ENCODE measurements at regions not wholly inside any gene's neighbourhood (a gene's known extent, or its start where the extent isn't known, plus 50 kb on each side); places are given as distances from the start of the nearest gene placed in this dataset.

DNA sequence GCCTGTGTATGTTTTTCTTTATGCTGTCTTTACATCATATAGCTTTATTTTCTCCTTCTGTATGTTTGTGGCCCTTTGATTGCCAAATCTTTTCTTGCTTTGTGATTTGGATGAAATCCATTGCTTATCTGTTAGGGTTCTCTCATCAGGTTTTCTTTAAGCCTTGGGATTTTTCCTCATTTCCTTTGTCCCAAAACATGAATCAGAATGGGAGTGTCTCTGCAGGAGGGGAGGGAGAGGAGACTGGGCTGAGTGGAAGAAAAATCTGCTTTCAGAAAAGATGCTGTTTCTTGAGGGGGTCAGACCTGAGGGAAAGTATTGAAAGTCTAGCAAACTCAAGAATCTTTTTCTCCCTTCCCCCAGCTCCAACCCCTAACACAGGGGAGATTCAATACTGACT lies 758.0 kb upstream of the MMS22L start:
- DNase-seq (ENCODE audit: low spot score), result no peak
- in situ Hi-C loops (cut with MboI; ENCODE audit: low pct_unique_long_range_greater_than_20kb, low sequenced_read_pairs, unreplicated experiment), result no loop called here
- TF ChIP-seq, protein P1, sequence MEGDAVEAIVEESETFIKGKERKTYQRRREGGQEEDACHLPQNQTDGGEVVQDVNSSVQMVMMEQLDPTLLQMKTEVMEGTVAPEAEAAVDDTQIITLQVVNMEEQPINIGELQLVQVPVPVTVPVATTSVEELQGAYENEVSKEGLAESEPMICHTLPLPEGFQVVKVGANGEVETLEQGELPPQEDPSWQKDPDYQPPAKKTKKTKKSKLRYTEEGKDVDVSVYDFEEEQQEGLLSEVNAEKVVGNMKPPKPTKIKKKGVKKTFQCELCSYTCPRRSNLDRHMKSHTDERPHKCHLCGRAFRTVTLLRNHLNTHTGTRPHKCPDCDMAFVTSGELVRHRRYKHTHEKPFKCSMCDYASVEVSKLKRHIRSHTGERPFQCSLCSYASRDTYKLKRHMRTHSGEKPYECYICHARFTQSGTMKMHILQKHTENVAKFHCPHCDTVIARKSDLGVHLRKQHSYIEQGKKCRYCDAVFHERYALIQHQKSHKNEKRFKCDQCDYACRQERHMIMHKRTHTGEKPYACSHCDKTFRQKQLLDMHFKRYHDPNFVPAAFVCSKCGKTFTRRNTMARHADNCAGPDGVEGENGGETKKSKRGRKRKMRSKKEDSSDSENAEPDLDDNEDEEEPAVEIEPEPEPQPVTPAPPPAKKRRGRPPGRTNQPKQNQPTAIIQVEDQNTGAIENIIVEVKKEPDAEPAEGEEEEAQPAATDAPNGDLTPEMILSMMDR (IDR thresholded peaks at IDR 0.05; ENCODE audit: extremely low read depth, insufficient read depth, missing control alignments), result no peak

DNA sequence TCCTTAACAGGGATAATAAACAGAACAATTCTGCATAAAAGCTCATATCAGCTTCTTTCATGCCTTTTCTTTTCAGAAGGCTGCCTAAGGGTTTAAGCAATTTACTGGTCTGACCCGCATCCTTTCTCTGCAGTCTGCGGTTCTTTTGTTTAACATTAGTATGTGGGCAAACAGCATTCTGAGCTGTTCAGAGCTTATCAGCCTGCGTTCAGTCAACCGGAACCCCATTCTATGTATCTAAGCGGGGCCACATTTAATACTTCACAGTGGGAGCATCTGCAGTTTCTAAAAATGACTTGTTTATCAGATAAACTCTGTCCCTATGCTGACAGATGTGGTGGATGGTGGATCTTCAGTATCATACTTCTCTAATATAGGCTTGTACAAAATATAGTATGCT lies 758.9 kb upstream of the MMS22L start:
- in situ Hi-C loops (cut with MboI; ENCODE audit: low pct_unique_long_range_greater_than_20kb, low sequenced_read_pairs, unreplicated experiment), result no loop called here
- TF ChIP-seq, protein P1 (IDR thresholded peaks at IDR 0.05; ENCODE audit: extremely low read depth, insufficient read depth, missing control alignments), result no peak
- no peak for DNase-seq (ENCODE audit: low spot score)

DNA sequence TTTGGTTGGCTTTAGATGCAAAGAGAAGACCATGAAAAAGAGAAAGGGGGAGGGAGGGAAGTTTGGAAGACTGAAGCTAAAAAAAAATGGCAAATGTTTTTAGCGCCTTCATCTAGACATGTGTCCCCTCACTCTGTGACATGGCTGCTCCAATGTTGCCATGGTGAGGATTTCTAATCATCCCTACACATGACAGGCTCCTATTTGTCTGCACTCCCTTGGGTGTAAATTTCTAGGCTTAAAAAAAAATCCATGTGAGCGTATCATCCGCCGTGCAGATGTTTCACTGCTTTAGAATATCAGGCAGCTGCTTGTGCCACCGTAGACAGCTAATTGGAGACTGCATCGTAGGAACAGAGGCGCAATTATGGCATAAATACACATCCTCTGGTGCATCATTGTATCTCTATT lies 761.1 kb upstream of the MMS22L start:
- in situ Hi-C loops (cut with MboI; ENCODE audit: low pct_unique_long_range_greater_than_20kb, low sequenced_read_pairs, unreplicated experiment), result no loop called here
- TF ChIP-seq, protein P1 (IDR thresholded peaks at IDR 0.05; ENCODE audit: extremely low read depth, insufficient read depth, missing control alignments), result no peak
- no peak for DNase-seq (ENCODE audit: low spot score)

DNA sequence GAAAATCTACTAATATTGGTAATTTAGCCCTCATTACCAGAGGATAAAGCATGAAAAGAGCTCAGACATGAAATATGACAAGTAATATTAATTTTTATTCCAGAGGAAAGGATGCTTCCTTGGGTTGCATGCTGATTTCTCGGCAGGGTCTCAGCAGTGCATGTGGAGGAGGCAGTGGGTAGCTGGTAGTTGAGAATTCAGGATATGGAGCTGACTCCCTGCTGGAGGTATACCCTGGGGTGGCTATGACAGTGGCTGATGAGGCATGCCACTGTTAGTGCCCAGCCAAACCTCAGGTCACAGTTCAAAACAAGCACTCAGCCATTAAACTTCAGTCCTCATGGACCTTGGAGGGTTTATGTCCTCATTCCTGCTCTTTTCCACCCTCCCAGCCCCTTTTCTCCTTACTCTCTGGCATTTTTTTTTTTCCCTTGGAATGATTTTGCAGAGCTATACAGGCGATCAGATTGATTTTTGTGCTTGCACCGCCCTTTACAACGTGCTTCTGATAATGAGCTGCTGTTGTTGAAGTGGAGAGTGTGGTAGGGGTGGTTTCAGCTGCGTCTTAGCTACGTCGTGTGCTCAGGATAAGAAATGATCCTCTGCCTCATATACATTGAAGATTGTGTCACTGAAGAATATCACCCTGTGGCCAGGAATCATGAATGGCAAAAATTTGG lies 761.9 kb upstream of the MMS22L start:
- in situ Hi-C loops (cut with MboI; ENCODE audit: low pct_unique_long_range_greater_than_20kb, low sequenced_read_pairs, unreplicated experiment), result no loop called here
- TF ChIP-seq, protein P1 (IDR thresholded peaks at IDR 0.05; ENCODE audit: extremely low read depth, insufficient read depth, missing control alignments), result no peak
- no peak for DNase-seq (ENCODE audit: low spot score)

DNA sequence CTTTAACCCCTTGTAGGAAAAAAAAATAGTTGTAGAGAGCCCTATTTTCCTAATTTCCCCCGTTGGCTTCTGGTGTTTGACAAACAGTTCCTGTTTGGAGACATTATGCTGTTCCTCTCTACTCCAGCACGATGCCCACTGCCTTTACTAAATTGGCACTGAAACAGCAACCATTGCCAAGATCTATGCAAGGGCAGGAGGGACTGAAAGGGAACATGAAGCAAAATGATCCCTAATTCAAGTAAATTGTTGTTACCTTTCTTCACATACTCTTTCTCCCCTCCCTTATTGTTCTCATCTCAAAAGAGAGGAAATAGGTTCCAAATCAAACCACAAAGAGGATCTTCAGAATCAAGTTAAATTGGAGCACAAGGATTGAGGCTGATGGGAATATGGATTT lies 764.1 kb upstream of the MMS22L start:
- in situ Hi-C loops (cut with MboI; ENCODE audit: low pct_unique_long_range_greater_than_20kb, low sequenced_read_pairs, unreplicated experiment), result no loop called here
- no peak for DNase-seq (ENCODE audit: low spot score)

DNA sequence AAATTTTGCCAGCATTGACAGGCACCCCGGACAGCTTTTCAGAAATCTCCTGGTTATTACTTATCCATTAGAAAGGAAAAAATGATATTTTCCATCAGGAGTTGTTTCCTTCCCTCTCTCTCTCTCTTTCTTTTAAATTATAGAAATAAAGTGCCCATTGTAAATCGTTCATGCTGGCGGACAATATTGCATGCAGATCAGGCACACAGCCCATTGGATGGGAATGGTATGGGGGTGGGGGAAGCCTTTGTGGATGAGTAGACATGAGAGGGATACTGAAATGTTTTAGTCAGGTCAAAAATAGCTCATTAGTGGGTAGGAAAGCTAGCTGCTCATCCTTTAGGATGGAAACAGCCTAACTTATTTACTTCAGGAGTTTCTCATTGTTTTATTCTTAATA lies 764.9 kb upstream of the MMS22L start:
- TF ChIP-seq, protein P1 (IDR thresholded peaks at IDR 0.05; ENCODE audit: extremely low read depth, insufficient read depth, missing control alignments), result no peak
- DNase-seq (ENCODE audit: low spot score), result no peak
- in situ Hi-C loops (cut with MboI; ENCODE audit: low pct_unique_long_range_greater_than_20kb, low sequenced_read_pairs, unreplicated experiment), result no loop called here

More for the DNA sequence above, 764.1 kb upstream of the MMS22L start:
- TF ChIP-seq, protein P1 (IDR thresholded peaks at IDR 0.05; ENCODE audit: extremely low read depth, insufficient read depth, missing control alignments), result no peak

Measured in GM13977 (cell line).